NCI-H1092 treated with DMSO at 0.1 percent for 48 hours (cell line): ENCODE measurements at regions not wholly inside any gene's neighbourhood (a gene's known extent, or its start where the extent isn't known, plus 50 kb on each side); places are given as distances from the start of the nearest gene placed in this dataset.

ENCODE experiments used
- DNase-seq: peaks from one replicate; lab custom pipeline; 2025; lab: John Stamatoyannopoulos, UW

- no peak for DNase-seq
Observed at GRCh38 chr4:182014164-182014563, 229.0 kb upstream of the TENM3 start.

GRCh38 chr4:182015014-182015413 lies 228.2 kb upstream of the TENM3 start:
- no peak for DNase-seq

DNA sequence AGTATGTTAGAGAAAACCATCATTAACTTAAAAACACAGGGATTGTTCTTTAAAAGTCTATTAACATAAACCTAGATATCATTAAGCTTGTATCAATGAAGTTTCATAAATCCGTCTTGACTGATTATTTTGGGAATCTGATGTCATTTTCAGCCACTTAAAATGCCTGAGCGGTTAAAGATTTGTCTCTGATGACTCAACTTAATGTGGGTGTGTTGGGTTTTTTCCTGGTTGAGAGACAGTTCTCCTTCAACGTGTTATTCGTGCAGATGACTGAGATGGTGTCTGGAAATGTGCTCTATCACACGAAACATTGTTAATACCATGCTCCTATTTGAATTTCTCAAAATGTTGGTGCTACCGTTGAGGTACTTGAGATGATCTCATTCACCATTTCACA lies 227.3 kb upstream of the TENM3 start:
- no peak for DNase-seq

- DNase-seq: no peak
Observed at GRCh38 chr4:182017038-182017437, 226.2 kb upstream of the TENM3 start.

DNA sequence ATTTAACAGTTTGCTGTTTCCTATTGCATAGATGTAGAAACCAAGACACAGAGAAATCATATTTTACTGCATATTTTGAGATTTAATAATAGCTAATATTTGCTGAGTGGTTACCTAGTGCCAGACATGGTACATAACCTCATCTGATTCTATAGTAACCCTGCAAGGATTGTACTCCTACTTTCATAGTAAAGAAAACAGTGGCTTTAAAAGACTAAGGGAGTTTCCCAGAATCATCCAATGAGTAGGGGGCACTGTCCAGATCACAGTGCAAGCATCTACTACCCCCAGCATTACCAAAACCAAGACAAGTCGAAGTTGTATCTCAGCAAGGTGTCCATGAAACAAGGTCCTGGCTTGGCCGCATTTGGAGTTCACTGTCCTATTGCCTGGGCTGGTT lies 224.5 kb upstream of the TENM3 start:
- no peak for DNase-seq

DNA sequence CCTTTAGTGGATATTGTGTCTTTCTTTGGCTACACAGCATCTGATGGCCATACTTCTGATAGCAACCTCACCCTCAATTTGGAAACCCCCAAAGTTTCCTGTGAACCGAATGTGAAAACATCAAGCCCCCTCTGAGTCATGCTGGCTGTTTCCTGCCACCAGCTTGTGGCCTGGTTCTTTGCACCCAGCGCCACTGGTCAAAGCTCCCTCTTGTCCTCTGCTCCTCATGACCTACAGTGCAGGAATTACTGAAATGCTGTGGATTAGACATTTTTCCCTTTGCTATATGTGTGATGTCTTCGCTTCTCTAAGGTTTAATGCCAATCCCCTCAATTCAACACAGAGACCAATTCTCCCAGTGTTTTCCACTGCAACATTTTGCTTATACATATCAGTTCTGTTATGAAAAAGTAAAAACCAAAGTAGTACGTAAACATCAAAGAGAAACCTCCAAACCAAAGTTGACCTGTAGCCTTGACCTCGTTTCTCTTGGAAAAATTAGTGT lies 224.0 kb upstream of the TENM3 start:
- no peak for DNase-seq

GRCh38 chr4:182022909-182023308 lies 220.3 kb upstream of the TENM3 start:
- DNase-seq: peak; percentile 95

DNA sequence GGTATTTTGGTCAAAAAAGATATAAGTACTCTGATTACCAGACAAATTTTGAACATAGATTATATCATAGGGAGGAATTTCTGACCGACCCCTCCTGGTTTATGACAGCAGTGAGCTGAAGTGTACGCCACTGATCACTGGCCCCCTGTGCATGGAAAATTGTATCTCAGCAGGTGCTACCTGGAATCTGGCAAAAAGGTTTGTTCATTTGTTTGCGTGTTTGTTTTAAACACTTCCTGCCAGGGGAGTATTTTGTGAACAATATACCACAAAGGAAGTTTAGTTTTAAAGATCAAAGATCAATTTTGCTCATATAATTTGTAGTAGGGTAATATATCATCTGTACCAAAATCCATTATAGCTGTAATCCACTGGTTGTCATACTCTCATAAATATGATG lies 219.7 kb upstream of the TENM3 start:
- DNase-seq: peak; percentile 90

GRCh38 chr4:182042945-182043344 lies 200.3 kb upstream of the TENM3 start:
- DNase-seq: no peak

DNA sequence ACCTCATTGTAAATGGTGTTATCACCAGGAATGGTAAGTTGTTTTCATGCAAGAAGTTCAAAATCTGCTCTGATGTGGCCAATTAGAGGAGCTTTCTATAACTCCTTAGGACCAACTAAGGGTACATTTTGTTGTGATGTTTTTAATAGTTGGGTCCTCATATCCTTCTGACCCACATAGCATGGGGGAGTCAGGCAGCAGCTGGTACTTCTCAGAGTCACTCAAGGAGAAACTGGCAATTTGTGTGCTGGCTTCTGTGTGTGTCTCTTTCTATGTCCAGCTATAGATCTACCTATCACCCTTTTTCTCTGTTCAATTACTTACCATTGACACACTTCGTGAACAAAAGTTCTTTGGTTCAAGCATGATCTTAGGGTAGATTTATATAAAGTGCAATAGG lies 194.3 kb upstream of the TENM3 start:
- no peak for DNase-seq

GRCh38 chr4:182056866-182057265 lies 186.3 kb upstream of the TENM3 start:
- DNase-seq: no peak

DNA sequence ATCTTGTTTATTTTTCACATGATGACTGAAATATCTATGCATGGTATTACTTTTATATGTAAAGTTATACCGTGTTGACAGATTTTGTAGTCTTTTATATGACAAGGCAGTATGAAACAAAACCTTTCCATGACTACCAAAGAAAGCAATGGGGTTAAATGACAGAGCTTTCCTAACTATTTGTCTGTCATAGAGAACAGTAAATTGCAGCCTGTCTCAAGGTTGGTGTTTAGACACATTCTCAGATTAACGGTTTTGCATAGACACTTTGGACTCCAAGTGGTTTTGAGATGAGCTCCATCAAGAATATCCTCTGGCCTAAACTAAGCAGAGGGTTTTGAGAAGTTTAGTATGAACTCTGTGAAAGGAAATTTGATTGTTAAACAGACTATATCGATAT lies 180.7 kb upstream of the TENM3 start:
- DNase-seq: no peak

- no peak for DNase-seq
Observed at GRCh38 chr4:182062936-182063335, 180.3 kb upstream of the TENM3 start.

DNA sequence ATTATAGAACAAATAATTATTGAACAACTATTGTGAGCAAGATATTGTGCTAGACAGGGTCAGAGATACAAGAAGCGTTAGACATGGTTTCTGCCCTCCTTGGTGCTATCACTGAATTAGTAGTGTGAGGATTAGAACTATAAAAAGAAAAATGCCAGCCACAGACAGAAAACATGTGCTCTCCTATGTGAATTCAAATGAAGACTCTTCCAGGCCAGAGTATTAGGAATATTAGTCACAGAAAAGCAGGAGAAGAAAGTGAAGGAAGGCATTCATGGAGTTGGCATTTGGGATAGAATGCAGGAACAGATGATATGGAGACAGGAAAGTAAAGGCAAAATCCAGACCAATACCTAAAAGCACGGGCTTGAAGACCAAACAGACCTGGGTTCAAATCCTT lies 179.6 kb upstream of the TENM3 start:
- DNase-seq: no peak

DNA sequence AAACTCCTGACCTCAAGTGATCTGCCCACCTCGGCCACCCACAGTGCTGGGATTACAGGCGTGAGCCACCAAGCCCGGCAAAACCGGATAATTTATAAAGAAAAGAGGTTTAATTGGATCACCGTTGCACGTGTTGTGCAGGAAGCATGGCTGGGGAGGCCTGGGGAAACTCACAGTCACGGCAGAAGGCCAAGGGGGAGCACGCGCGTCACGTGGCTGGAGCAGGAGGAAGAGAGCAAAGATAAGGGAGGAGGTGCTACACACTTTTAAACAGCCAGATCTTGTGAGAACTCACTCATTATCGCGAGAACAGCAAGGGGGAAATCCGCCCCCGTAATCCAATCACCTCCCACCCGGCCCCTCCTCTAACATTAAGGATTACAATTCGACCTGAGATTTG lies 177.9 kb upstream of the TENM3 start:
- no peak for DNase-seq

- no peak for DNase-seq
Observed at GRCh38 chr4:182066037-182066436, 177.2 kb upstream of the TENM3 start.

DNA sequence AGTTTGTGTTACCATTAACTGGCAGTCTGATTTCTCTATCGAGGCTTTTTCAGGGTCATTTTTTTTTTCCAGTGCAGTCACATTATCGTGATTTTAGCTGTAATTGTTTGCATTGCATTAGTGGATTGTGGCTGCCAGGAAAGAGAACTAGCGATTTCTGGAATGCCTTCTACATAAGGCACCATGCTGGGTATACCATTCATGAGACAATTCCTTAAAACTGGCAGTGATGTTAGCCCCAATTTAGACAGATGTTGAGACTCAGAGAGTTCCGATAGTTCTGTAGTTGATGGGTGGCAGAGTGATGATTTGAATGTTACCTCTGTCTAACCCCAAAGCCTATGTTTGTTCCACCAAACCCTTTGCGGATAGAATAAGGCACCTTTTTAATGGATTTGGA lies 175.4 kb upstream of the TENM3 start:
- DNase-seq: no peak

DNA sequence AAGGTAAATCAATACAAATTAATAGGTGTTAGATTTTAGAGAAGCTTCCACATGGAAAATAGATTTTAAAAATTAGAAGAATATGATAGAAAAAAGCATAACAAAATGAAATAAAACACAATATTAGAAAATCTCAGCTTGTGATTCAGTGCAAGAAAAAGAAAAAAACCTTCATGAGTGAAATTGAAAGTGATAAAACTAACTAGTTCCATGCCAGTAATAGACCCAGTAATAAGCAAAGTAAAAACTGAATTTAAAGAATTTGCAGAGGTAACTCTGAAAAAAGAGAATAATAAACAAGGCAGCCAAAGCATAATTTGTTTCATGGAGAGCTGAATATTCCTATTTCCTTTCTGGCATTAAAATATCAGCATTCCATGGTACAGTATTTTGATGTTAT lies 174.3 kb upstream of the TENM3 start:
- no peak for DNase-seq

DNA sequence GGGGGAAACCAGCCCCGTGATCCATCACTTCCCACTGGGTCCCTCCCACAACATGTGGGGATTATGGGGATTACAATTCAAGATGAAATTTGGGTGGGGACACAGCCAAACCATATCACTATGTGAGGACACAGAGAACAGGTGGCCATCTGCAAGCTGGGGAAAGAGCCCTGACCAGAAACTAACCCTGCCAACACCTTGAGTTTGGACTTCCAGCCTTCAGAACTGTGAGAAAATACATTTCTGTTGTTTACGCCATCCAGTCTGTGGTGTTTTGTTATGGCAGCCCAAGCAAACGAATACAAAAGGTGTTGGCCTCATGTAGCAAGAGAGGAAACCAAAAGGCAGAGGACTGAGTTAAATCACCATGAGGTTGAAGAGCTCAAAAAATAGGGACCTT lies 169.9 kb upstream of the TENM3 start:
- no peak for DNase-seq

DNA sequence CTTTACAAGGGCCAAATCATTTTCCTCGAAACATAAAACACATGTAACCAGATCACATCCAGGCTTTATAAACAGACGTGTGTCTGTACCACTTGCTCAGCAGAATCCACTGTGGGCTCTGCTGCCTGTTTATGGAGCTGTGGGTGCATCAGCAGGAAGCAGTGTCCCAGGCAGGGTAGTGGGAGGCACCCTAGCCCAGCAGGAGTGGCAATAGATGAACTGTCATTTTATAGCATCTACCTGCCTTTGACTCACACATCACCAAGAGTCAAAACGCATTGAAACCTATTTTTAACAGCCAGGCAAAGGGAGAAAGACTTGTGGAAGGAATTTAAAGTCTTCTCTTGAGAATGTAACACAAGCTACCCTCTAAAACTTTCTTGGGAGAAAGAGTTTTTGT lies 169.1 kb upstream of the TENM3 start:
- no peak for DNase-seq

DNA sequence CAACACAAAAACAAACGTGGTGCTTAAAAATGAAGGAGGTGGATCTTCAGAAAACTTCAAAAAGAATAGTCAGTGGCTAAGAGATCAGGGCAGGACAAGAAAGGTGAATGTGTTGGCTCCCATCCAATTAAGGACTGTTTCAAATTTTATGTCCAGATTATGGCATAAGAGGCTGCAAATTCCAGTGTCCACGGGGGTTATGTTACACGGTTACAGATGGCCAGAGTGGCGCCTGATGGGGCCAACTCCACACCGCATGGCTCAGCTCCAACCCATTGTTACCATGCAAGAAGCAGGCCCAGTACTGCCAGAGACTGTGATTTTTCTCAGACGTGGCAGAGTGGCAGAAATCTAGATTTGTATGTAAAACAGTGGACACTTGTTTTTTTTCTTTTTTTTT lies 168.4 kb upstream of the TENM3 start:
- no peak for DNase-seq

DNA sequence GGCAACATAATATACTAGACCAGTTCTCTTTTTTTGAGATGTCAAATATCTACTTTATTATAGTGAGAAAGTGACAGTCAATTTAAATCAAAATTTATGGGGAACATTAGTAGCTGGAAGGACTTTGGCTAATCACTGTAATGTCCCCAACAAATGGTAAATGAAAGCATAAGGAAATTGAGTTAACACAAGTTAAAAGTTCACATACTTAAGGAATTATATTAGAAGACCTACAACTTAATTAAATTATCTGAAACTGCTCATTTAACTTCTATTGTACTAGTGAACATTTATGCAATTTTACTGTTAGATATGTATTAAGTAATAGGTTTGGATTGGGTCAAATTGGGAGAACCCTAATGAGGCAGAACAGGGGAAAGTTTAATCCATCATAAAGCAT lies 160.3 kb upstream of the TENM3 start:
- no peak for DNase-seq

DNA sequence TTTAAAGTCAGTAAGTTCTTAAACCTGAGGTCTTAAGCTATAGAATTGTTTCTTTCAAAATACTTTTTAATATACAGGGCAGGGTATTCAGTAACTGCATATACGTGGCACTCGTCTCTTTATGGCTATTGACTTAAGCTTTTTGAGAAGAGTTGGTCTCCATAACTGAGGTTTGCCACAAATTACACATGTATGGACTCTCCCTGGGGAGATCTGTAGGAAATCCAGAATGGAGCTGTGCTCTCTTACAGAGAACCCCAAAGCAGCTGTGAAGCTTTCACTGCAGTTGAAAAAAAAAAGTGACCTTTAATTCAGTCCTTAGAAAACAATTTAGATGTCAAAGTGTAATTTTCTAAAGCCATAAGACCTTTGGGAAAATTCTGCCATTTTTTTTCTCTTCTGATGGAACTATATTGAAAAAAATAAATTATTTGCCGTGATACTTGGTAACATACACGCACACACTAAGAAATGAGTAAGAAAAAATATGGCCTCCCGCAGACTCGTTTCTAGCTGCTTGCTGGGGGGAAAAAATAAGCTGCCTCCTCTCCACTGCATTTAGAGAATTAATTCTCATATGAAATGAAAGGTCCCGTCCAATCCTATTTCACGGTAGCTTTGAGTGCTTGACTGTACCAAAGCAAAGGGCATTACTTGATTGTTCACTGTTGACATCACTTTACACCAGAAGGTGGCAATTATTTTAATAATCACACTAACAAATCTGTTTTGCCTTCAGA lies 159.4 kb upstream of the TENM3 start:
- DNase-seq: no peak

DNA sequence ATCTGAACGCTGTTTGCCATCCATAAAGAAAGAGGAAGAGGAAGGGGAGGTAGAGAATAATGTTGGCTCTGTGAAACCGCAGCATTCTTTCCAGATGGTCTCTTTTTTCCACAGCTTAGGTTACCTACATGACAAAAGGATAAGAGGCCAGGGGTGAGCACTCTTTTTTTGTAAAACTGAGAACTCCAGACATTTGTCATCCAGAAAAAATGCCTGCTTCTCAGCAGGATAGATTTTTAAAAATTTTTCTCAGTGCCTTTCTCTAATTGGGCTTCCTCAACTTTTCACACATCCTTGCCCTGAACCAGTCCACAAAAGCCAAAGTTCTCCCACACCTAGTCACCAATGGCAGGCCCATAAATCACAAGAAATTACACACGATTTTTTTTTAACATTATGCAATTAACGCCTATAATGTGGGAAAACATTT lies 158.1 kb upstream of the TENM3 start:
- no peak for DNase-seq
